ENCODE measurements at regions not wholly inside any gene's neighbourhood (a gene's known extent, or its start where the extent isn't known, plus 50 kb on each side); places are given as distances from the start of the nearest gene placed in this dataset.

GRCh38 chr7:46015107-46015868, 94.2 kb upstream of the IGFBP3 start:
- no peak for ATAC-seq (ENCODE audit: low read depth)
- no peaks in the 10 kb centered on the region for H3K27me3 ChIP-seq (ENCODE audit: insufficient read depth, poor library complexity, severe bottlenecking)
- no peaks in the 10 kb centered on the region for H3K4me1 ChIP-seq (ENCODE audit: insufficient read depth, poor library complexity, severe bottlenecking)
- no peaks in the 10 kb centered on the region for H3K9me3 ChIP-seq (ENCODE audit: severe bottlenecking)
- TF ChIP-seq, protein P1, sequence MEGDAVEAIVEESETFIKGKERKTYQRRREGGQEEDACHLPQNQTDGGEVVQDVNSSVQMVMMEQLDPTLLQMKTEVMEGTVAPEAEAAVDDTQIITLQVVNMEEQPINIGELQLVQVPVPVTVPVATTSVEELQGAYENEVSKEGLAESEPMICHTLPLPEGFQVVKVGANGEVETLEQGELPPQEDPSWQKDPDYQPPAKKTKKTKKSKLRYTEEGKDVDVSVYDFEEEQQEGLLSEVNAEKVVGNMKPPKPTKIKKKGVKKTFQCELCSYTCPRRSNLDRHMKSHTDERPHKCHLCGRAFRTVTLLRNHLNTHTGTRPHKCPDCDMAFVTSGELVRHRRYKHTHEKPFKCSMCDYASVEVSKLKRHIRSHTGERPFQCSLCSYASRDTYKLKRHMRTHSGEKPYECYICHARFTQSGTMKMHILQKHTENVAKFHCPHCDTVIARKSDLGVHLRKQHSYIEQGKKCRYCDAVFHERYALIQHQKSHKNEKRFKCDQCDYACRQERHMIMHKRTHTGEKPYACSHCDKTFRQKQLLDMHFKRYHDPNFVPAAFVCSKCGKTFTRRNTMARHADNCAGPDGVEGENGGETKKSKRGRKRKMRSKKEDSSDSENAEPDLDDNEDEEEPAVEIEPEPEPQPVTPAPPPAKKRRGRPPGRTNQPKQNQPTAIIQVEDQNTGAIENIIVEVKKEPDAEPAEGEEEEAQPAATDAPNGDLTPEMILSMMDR (IDR thresholded peaks at IDR 0.05; ENCODE audit: poor library complexity, severe bottlenecking), result no peak
- H3K4me3 ChIP-seq (ENCODE audit: severe bottlenecking), result no peak overlapping the region
- H3K27ac ChIP-seq (ENCODE audit: poor library complexity, severe bottlenecking), result no peak overlapping the region
- H3K36me3 ChIP-seq (ENCODE audit: low read depth), result no peaks in the 10 kb centered on the region
- DNase-seq (ENCODE audit: low spot score), result no peak

DNA sequence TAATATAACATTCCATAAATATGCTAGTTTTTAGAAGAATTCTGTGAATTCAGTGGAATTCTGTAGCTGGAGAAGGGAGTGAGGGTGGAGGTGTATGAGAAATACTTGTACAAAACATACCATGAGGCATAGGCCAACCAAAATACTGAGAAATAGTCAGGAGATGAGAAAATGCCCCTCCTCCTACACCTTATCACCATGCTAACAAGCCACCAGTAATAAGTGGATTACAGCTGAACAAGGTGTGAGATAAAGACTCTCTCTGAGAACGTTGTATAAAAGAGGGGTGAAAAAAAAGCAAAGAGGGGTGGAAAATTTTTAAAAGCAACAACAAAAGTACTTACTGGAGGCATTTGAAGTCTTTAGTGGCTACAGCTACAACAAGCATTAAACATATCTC, 90.4 kb upstream of the IGFBP3 start:
- H3K4me1 ChIP-seq (ENCODE audit: insufficient read depth, poor library complexity, severe bottlenecking), result no peaks in the 10 kb centered on the region
- no peaks in the 10 kb centered on the region for H3K27me3 ChIP-seq (ENCODE audit: insufficient read depth, poor library complexity, severe bottlenecking)
- DNase-seq (ENCODE audit: low spot score) (no peak), ATAC-seq (ENCODE audit: low read depth) (no peak)
- no peak overlapping the region for H3K27ac ChIP-seq (ENCODE audit: poor library complexity, severe bottlenecking)
- H3K9me3 ChIP-seq (ENCODE audit: severe bottlenecking), result no peaks in the 10 kb centered on the region
- no peaks in the 10 kb centered on the region for H3K36me3 ChIP-seq (ENCODE audit: low read depth)
- H3K4me3 ChIP-seq (ENCODE audit: severe bottlenecking), result no peak overlapping the region
- TF ChIP-seq, protein P1 (IDR thresholded peaks at IDR 0.05; ENCODE audit: poor library complexity, severe bottlenecking), result no peak

- Histone ChIP-seq H3K36me3 (ENCODE audit: low read depth) (no peaks in the 10 kb centered on the region), H3K4me3 (ENCODE audit: severe bottlenecking) (no peak overlapping the region)
- DNase-seq (ENCODE audit: low spot score), result no peak
Observed at GRCh38 chr7:46011059-46011458, 90.0 kb upstream of the IGFBP3 start.

DNA sequence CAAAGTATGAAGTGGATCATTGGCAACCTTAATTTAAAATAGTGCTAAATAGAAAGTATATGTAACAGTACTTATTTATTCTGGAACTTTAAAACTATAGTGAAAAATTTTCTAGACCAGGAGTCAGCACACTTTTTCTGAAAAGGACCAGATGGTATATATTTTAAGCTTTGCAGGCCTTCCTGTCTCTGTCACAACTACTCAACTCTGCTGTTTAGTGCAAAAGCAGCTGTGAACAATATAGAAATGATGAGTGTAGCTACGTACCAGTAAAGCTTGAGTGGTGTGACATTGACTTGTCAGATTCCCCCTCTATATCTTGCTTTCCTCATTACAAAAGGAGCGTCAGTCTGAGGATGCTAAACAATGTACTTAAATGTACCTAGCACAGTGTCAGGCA, 88.1 kb upstream of the IGFBP3 start:
- H3K27ac ChIP-seq (ENCODE audit: poor library complexity, severe bottlenecking), result no peak overlapping the region
- no peak for ATAC-seq (ENCODE audit: low read depth)
- H3K4me3 ChIP-seq (ENCODE audit: severe bottlenecking), result no peak overlapping the region
- no peaks in the 10 kb centered on the region for H3K27me3 ChIP-seq (ENCODE audit: insufficient read depth, poor library complexity, severe bottlenecking)
- DNase-seq (ENCODE audit: low spot score), result no peak
- no peaks in the 10 kb centered on the region for H3K36me3 ChIP-seq (ENCODE audit: low read depth)
- peaks cover 5% of the 10 kb centered on the region for H3K4me1 ChIP-seq (ENCODE audit: insufficient read depth, poor library complexity, severe bottlenecking)
- H3K9me3 ChIP-seq (ENCODE audit: severe bottlenecking), result no peaks in the 10 kb centered on the region
- TF ChIP-seq, protein P1 (IDR thresholded peaks at IDR 0.05; ENCODE audit: poor library complexity, severe bottlenecking), result no peak

More at GRCh38 chr7:46011059-46011458, 90.0 kb upstream of the IGFBP3 start:
- TF ChIP-seq, protein P1 (IDR thresholded peaks at IDR 0.05; ENCODE audit: poor library complexity, severe bottlenecking), result no peak
- no peaks in the 10 kb centered on the region for H3K4me1 ChIP-seq (ENCODE audit: insufficient read depth, poor library complexity, severe bottlenecking)
- no peak overlapping the region for H3K27ac ChIP-seq (ENCODE audit: poor library complexity, severe bottlenecking)
- H3K27me3 ChIP-seq (ENCODE audit: insufficient read depth, poor library complexity, severe bottlenecking), result no peaks in the 10 kb centered on the region
- no peaks in the 10 kb centered on the region for H3K9me3 ChIP-seq (ENCODE audit: severe bottlenecking)
- ATAC-seq (ENCODE audit: low read depth), result no peak

- H3K4me1 ChIP-seq (ENCODE audit: insufficient read depth, poor library complexity, severe bottlenecking), result peaks cover 15% of the 10 kb centered on the region
- no peak overlapping the region for H3K27ac ChIP-seq (ENCODE audit: poor library complexity, severe bottlenecking)
- no peaks in the 10 kb centered on the region for H3K27me3 ChIP-seq (ENCODE audit: insufficient read depth, poor library complexity, severe bottlenecking)
- H3K4me3 ChIP-seq (ENCODE audit: severe bottlenecking), result no peak overlapping the region
- ATAC-seq (ENCODE audit: low read depth) (no peak), DNase-seq (ENCODE audit: low spot score) (no peak)
- no peaks in the 10 kb centered on the region for H3K36me3 ChIP-seq (ENCODE audit: low read depth)
- TF ChIP-seq, protein P1 (IDR thresholded peaks at IDR 0.05; ENCODE audit: poor library complexity, severe bottlenecking), result no peak
- no peaks in the 10 kb centered on the region for H3K9me3 ChIP-seq (ENCODE audit: severe bottlenecking)
Observed at GRCh38 chr7:46007990-46008643, 87.0 kb upstream of the IGFBP3 start.
